Liver (tissue), 8 donors: ENCODE measurements at regions not wholly inside any gene's neighbourhood (a gene's known extent, or its start where the extent isn't known, plus 50 kb on each side); places are given as distances from the start of the nearest gene placed in this dataset.
"Not testable (repeated sequence)": the region's sequence is repeated elsewhere in the genome, so short reads cannot be mapped to it uniquely, and the experiment has no call there.

Experiments used
- DNase-seq: peaks from one replicate; pipeline ENCODE4 v3.0.0-alpha.2; 2017; ENCODE audit warnings: low spot score
- H3K27ac ChIP-seq, 2 donors: one replicate each; pipeline ENCODE4 v1.7.0; 2013; ENCODE audit warnings: inconsistent platforms in 2 of 2, low read length in 2 of 2, control low read depth in 1 of 2, low read depth in 1 of 2, mild to moderate bottlenecking in 1 of 2
- H3K27me3 ChIP-seq, 4 donors: one replicate each; pipeline versions ENCODE4 v1.6.1 to v1.7.0; 2013; ENCODE audit warnings: low read length in 3 of 4, inconsistent platforms in 1 of 4, mild to moderate bottlenecking in 1 of 4, moderate library complexity in 1 of 4; ENCODE audit not compliant: control insufficient read depth in 4 of 4, insufficient read depth in 4 of 4
- H3K36me3 ChIP-seq, 4 donors: one replicate each; pipeline versions ENCODE4 v1.6.1 to v1.7.0; 2013; ENCODE audit warnings: low read length in 3 of 4, mild to moderate bottlenecking in 3 of 4, low read depth in 1 of 4, moderate library complexity in 1 of 4; ENCODE audit not compliant: control insufficient read depth in 4 of 4, insufficient read depth in 3 of 4
- H3K4me1 ChIP-seq, 4 donors: one replicate each; pipeline versions ENCODE4 v1.6.1 to v1.7.0; 2013; ENCODE audit warnings: low read length in 3 of 4, mild to moderate bottlenecking in 3 of 4, moderate library complexity in 1 of 4; ENCODE audit not compliant: control insufficient read depth in 4 of 4, insufficient read depth in 4 of 4
- H3K4me3 ChIP-seq, 3 donors: one replicate each; pipeline versions ENCODE4 v1.6.1 to v1.7.0; 2013; ENCODE audit warnings: low read length in 3 of 3, control low read depth in 1 of 3, low read depth in 1 of 3, mild to moderate bottlenecking in 1 of 3
- H3K9ac ChIP-seq, 2 donors: one replicate each; pipeline ENCODE4 v1.7.0; 2013; ENCODE audit warnings: low read length in 2 of 2, mild to moderate bottlenecking in 2 of 2, moderate library complexity in 2 of 2, control low read depth in 1 of 2, low read depth in 1 of 2
- H3K9me3 ChIP-seq, 4 donors: one replicate each; pipeline versions ENCODE4 v1.6.1 to v1.7.0; 2013; ENCODE audit warnings: low read length in 3 of 4; ENCODE audit not compliant: control insufficient read depth in 4 of 4
- FOXA1 ChIP-seq: IDR thresholded peaks from 2 replicates; pipeline ENCODE4 v1.6.1; 2016; ENCODE audit warnings: antibody characterized with exemption
- GABPA ChIP-seq, 2 donors: IDR thresholded peaks in 1 of 2; conservative IDR thresholded peaks in 1 of 2; 2 replicates each; pipeline ENCODE4 v1.6.1; 2016; ENCODE audit warnings: antibody characterized with exemption in 2 of 2, mild to moderate bottlenecking in 1 of 2, moderate library complexity in 1 of 2
- JUND ChIP-seq, 2 donors: IDR thresholded peaks; 2 replicates each; pipeline ENCODE4 v1.6.1; 2016; ENCODE audit warnings: antibody characterized with exemption in 2 of 2
- NR2F2 ChIP-seq: IDR thresholded peaks from 2 replicates; pipeline ENCODE4 v1.6.1; 2016; ENCODE audit warnings: antibody characterized with exemption
- RXRA ChIP-seq, 2 donors: IDR thresholded peaks; 2 replicates each; pipeline ENCODE4 v1.6.1; 2017 to 2018; ENCODE audit warnings: antibody characterized with exemption in 2 of 2, mild to moderate bottlenecking in 1 of 2
- SP1 ChIP-seq: IDR thresholded peaks from 2 replicates; pipeline ENCODE4 v1.6.1; 2018; ENCODE audit warnings: antibody characterized with exemption, mild to moderate bottlenecking
- WGBS: extraction: QIAGEN DNeasy Blood & Tissue Kit; methylation state at CpG from one replicate; pipeline ENCODE4 v1.1.7; 2013; 5-methylcytosine and 5-hydroxymethylcytosine counted together
- TF ChIP-seq, protein P1 (sequence below): fragments of 150-350 bp; IDR thresholded peaks from 2 replicates; pipeline ENCODE4 v1.5.1; 2017; ENCODE audit warnings: improper control_type of control experiment, low read depth, low read length; ENCODE audit not compliant: missing input control
- TF ChIP-seq, protein P2 (sequence below): IDR thresholded peaks from 2 replicates; pipeline ENCODE4 v1.6.1; 2016; ENCODE audit warnings: antibody characterized with exemption
- donor health status: healthy.
- donor health status: healthy.
- donor health status: healthy.
- donor health status: healthy.
- donor health status: healthy.

DNA sequence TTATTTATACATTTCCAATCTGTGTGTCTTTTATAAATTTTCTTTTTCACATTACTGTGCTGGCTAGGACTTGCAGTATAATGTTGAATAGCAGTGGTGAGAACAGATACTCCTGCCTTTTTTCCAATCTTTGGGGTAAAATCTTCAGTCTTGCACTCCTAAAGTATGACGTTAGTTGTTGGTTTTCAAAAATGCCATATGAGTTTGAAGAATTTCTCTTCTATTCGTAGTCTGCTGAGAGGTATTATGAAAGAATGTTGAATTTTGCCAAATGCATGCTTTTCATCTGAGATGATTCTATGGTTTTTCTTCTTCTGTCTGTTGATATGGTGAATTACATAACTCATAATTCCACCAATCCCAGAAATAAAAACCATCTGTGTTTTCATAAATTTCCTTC is 335.3 kb upstream of the CHST9 start:
- H3K36me3 ChIP-seq, result no peaks in the 10 kb centered on the region
- DNase-seq, result no peak
- no peaks in the 10 kb centered on the region for H3K9me3 ChIP-seq
- no peak overlapping the region for H3K9ac ChIP-seq
- H3K4me1 ChIP-seq, result no peaks in the 10 kb centered on the region
- H3K4me3 ChIP-seq, result no peak overlapping the region
- no peaks in the 10 kb centered on the region for H3K27me3 ChIP-seq
- H3K27ac ChIP-seq, result no peak overlapping the region
- no peak for TF ChIP-seq GABPA (IDR thresholded peaks at IDR 0.05 in 1 of 2, conservative IDR thresholded peaks at IDR 0.05 in 1 of 2)
- WGBS, result 79% methylated on average over 2 of the region's 2 CpGs

DNA sequence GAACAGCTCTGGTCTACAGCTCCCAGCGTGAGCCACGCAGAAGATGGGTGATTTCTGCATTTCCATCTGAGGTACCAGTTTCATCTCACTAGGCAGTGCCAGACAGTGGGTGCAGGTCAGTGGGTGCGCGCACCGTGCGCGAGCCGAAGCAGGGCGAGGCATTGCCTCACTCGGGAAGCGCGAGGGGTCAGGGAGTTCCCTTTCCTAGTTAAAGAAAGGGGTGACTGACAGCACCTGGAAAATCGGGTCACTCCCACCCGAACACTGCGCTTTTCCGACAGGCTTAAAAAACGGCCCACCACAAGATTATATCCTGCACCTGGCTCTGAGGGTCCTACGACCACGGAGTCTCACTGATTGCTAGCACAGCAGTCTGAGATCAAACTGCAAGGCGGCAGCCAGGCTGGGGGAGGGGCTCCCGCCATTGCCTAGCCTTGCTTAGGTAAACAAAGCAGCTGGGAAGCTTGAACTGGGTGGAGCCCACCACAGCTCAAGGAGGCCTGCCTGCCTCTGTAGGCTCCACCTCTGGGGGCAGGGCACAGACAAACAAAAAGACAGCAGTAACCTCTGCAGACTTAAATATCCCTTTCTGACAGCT is 325.0 kb upstream of the CHST9 start:
- H3K4me1 ChIP-seq, H3K9me3 ChIP-seq, H3K27ac ChIP-seq, H3K9ac ChIP-seq, DNase-seq, H3K4me3 ChIP-seq, H3K27me3 ChIP-seq, H3K36me3 ChIP-seq: not testable (repeated sequence)
- WGBS, result 80% methylated on average over 21 of the region's 21 CpGs

DNA sequence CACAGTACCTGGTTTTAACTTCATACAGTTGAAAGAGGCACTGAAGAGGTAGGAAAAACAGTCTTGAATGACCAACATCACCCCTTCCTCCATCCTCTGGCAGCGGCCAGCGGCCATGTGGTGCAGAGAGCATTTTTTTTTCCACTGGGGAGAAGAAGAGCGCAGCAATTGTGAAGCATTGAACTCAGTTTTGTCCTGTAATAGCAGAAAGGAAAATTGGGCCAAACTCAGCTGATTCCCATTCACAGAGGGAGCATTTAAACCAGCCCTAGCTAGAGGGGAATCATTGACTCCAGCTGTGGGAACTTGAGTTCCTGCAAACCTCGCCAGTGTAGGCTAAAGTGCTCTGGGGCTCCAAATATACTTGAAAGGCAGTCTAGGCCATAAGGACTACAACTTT is 316.6 kb upstream of the CHST9 start:
- Histone ChIP-seq H3K4me3 (no peak overlapping the region), H3K9ac (no peak overlapping the region), H3K4me1 (no peaks in the 10 kb centered on the region), H3K36me3 (no peaks in the 10 kb centered on the region), H3K27me3 (peaks cover 0 to 4% (median 0%) of the 10 kb centered on the region in 4 donors), H3K9me3 (no peaks in the 10 kb centered on the region), H3K27ac (no peak overlapping the region)
- no peak for DNase-seq
- WGBS, result 91% methylated on average over 4 of the region's 4 CpGs
- TF ChIP-seq FOXA1, result no peak
- TF ChIP-seq, protein P1, sequence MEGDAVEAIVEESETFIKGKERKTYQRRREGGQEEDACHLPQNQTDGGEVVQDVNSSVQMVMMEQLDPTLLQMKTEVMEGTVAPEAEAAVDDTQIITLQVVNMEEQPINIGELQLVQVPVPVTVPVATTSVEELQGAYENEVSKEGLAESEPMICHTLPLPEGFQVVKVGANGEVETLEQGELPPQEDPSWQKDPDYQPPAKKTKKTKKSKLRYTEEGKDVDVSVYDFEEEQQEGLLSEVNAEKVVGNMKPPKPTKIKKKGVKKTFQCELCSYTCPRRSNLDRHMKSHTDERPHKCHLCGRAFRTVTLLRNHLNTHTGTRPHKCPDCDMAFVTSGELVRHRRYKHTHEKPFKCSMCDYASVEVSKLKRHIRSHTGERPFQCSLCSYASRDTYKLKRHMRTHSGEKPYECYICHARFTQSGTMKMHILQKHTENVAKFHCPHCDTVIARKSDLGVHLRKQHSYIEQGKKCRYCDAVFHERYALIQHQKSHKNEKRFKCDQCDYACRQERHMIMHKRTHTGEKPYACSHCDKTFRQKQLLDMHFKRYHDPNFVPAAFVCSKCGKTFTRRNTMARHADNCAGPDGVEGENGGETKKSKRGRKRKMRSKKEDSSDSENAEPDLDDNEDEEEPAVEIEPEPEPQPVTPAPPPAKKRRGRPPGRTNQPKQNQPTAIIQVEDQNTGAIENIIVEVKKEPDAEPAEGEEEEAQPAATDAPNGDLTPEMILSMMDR, result no peak
- TF ChIP-seq GABPA (IDR thresholded peaks at IDR 0.05 in 1 of 2, conservative IDR thresholded peaks at IDR 0.05 in 1 of 2), result no peak

DNA sequence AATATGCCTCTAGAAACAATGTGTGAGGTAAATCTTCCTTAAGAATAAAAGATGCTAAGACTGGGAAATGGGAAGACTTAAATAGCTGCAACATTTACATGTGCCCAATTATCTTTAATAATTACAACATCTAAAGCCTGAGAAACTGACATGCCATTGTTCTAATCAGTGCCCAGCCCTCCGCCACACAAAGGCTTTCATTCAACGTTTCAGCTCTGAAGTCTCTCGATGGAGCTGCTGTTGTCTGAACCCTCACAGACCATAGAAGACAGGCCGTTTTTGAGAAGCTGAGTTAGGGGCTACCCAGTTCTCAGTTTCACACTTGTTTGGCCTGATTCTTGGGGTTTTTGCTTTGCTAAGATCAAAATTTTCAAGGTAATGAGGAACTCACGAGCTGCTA is 315.4 kb upstream of the CHST9 start:
- Histone ChIP-seq H3K9ac (no peak overlapping the region), H3K4me1 (no peaks in the 10 kb centered on the region), H3K4me3 (no peak overlapping the region), H3K27ac (no peak overlapping the region), H3K9me3 (no peaks in the 10 kb centered on the region), H3K36me3 (no peaks in the 10 kb centered on the region), H3K27me3 (peaks cover 0 to 4% (median 0%) of the 10 kb centered on the region in 4 donors)
- DNase-seq, result no peak
- TF ChIP-seq FOXA1 (no peak), RXRA (IDR thresholded peaks at IDR 0.05) (no peak), JUND (IDR thresholded peaks at IDR 0.05) (no peak), SP1 (no peak), NR2F2 (no peak)
- TF ChIP-seq, protein P1, result no peak
- TF ChIP-seq, protein P2, sequence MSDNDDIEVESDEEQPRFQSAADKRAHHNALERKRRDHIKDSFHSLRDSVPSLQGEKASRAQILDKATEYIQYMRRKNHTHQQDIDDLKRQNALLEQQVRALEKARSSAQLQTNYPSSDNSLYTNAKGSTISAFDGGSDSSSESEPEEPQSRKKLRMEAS, result no peak
- 73% methylated on average over 5 of the region's 5 CpGs for WGBS
